Psoas muscle (tissue), 7 donors: ENCODE measurements at regions not wholly inside any gene's neighbourhood (a gene's known extent, or its start where the extent isn't known, plus 50 kb on each side); places are given as distances from the start of the nearest gene placed in this dataset.

Source experiments
- ATAC-seq, 4 donors: fragments of 200-7000 bp; cut with Tn5 transposase; one replicate each; pipeline ENCODE4 v1.9.1; 2020; ENCODE audit warnings: moderate library complexity in 3 of 4, mild to moderate bottlenecking in 2 of 4
- DNase-seq, 2 donors: peaks; one replicate each; pipeline ENCODE4 v3.0.0-alpha.2; 2020
- H3K27ac ChIP-seq: fragments of 200-600 bp; one replicate; pipeline ENCODE4 v1.8.0; 2022
- H3K27me3 ChIP-seq, 3 donors: fragments of 200-600 bp in 1 of 3; one replicate each; pipeline versions ENCODE4 v1.6.1 to v1.8.0; 2013 to 2022; ENCODE audit warnings: low read length in 2 of 3, mild to moderate bottlenecking in 2 of 3, moderate library complexity in 1 of 3; ENCODE audit not compliant: insufficient read depth in 3 of 3
- H3K36me3 ChIP-seq, 2 donors: fragments of 200-600 bp in 1 of 2; one replicate each; pipeline versions ENCODE4 v1.6.1 to v1.8.0; 2013 to 2022; ENCODE audit warnings: low read depth in 1 of 2, mild to moderate bottlenecking in 1 of 2, moderate library complexity in 1 of 2; ENCODE audit not compliant: insufficient read depth in 1 of 2
- H3K4me1 ChIP-seq: fragments of 200-600 bp; one replicate; pipeline ENCODE4 v1.8.0; 2022
- H3K4me3 ChIP-seq: fragments of 200-600 bp; one replicate; pipeline ENCODE4 v1.8.0; 2022; ENCODE audit warnings: mild to moderate bottlenecking
- H3K9me3 ChIP-seq: fragments of 200-600 bp; one replicate; pipeline ENCODE4 v1.8.0; 2022
- WGBS, 3 donors: extraction: QIAGEN DNeasy Blood & Tissue Kit; methylation state at CpG; one replicate each; pipeline versions ENCODE4 v1.1.6 to v1.1.7; 2013; 5-methylcytosine and 5-hydroxymethylcytosine counted together
- intact Hi-C, 2 donors: fragments of 100-400 bp; cut with DNase I; formaldehyde crosslinking; loops; one replicate each; pipeline versions ENCODE4 v1.11.0 to v1.14.2; 2022
- TF ChIP-seq, protein P1 (sequence below): fragments of 200-600 bp; IDR thresholded peaks from one replicate; pipeline ENCODE4 v1.8.0; 2022; ENCODE audit warnings: antibody characterized with exemption
- donor health status: healthy with polysubstance abuse.
- donor health status: DM: no; HTN: no; CAD: no; lungs with moderate emphysema.
- donor health status: Bipolar disorder and iron deficiency.
- donor health status: healthy.
- donor health status: DM: yes; HTN: yes; CAD: no.
- donor health status: DM: no; HTN: no; CAD: no.
- donor health status: DM: yes; HTN: yes; CAD: no.

- H3K4me3 ChIP-seq = no peak overlapping the region
- intact Hi-C loops = no loop called here
- TF ChIP-seq, protein P1, sequence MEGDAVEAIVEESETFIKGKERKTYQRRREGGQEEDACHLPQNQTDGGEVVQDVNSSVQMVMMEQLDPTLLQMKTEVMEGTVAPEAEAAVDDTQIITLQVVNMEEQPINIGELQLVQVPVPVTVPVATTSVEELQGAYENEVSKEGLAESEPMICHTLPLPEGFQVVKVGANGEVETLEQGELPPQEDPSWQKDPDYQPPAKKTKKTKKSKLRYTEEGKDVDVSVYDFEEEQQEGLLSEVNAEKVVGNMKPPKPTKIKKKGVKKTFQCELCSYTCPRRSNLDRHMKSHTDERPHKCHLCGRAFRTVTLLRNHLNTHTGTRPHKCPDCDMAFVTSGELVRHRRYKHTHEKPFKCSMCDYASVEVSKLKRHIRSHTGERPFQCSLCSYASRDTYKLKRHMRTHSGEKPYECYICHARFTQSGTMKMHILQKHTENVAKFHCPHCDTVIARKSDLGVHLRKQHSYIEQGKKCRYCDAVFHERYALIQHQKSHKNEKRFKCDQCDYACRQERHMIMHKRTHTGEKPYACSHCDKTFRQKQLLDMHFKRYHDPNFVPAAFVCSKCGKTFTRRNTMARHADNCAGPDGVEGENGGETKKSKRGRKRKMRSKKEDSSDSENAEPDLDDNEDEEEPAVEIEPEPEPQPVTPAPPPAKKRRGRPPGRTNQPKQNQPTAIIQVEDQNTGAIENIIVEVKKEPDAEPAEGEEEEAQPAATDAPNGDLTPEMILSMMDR = no peak
- H3K9me3 ChIP-seq = no peaks in the 10 kb centered on the region
- no peak for ATAC-seq
- no peak for DNase-seq
- no peaks in the 10 kb centered on the region for H3K27me3 ChIP-seq
- H3K27ac ChIP-seq = no peak overlapping the region
- no peaks in the 10 kb centered on the region for H3K4me1 ChIP-seq
- H3K36me3 ChIP-seq = no peaks in the 10 kb centered on the region
- 89 to 94% (median 89%) methylated on average over 5 of the region's 5 CpGs for WGBS, 3 donors
These were observed 101.2 kb downstream of the RTP5 start for GRCh38 chr2:241970716-241971115.

GRCh38 chr2:241974096-241974495, 104.6 kb downstream of the RTP5 start:
- H3K9me3 ChIP-seq = no peaks in the 10 kb centered on the region
- TF ChIP-seq, protein P1 = no peak
- DNase-seq (no peak), ATAC-seq (no peak)
- no peaks in the 10 kb centered on the region for H3K4me1 ChIP-seq
- H3K36me3 ChIP-seq = no peaks in the 10 kb centered on the region
- no peak overlapping the region for H3K4me3 ChIP-seq
- H3K27me3 ChIP-seq = no peaks in the 10 kb centered on the region
- intact Hi-C loops = no loop called here
- 80 to 89% (median 87%) methylated on average over 15 of the region's 15 CpGs for WGBS, 3 donors
- H3K27ac ChIP-seq = no peak overlapping the region

DNA sequence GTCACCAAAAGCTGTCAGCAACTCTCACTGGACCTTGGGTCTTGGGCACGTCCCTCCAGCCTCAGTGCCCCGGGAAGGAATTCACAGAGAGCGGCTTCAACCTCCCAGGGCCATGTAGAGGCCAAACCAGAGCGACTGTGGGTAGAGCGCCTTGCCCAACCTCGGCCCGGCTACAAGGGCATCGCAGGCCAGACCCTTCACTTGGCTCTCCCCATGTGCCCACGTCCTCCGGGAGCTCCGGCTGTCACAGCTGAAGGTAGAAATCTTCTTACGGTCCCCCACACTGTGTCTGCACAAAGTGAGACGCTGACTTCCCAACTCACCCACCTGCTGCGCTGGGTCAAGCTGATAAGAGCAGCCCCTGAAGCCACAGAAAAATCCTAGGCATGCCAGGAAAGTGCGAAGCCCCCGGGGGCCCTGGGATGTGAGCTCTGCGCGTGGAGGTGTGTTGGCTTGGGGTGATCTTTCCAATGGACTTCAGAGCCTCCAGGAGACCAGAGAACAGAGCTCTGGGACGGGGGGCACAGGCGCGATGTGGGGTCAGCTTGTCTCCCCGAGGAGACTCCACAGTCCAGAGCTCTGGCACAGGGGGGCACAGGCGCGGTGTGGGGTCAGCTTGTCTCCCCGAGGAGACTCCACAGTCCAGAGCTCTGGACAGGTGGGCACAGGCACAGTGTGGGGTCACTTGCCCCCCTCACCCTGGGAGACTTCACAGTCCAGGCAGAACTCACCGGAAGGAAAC, 105.5 kb downstream of the RTP5 start:
- TF ChIP-seq, protein P1 = no peak
- Histone ChIP-seq H3K27ac (no peak overlapping the region), H3K27me3 (no peaks in the 10 kb centered on the region), H3K9me3 (no peaks in the 10 kb centered on the region), H3K4me3 (no peak overlapping the region), H3K4me1 (no peaks in the 10 kb centered on the region), H3K36me3 (no peaks in the 10 kb centered on the region)
- intact Hi-C loops = no loop called here
- DNase-seq (no peak), ATAC-seq (no peak)
- 86 to 92% (median 91%) methylated on average over 26 of the region's 26 CpGs for WGBS, 3 donors

DNA sequence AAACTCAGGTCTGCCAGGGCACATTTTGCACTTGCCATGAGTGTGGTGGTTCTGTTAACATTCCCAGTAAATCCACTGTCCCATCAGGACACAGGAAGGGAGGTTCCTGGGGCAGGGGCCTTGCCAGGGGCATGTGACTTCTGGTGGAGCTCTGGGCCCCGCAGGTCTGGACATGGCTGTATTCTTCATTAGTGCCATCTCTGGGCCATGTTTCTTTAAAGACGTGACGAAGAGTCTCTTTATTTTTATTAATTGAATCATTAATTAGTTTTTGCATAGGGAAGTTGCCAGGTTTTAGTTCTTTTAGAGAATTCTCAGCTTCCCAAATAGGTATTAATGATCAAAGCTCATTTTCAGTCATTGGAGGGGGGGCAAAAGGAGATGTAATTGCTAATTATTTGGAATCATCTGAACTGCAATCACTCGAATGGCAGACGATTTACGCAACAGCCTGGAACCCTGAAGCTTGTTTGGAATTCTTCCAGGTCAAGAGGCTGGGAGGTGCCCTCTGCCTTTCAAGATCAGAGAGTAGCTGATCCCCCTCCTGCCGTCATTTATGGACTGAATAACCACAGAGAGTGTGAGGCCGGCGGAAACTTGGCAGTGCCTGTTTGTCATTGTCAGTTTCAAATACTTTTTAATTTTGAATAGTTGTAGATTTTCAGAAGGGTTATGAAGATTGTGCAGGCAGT, 106.2 kb downstream of the RTP5 start:
- H3K27me3 ChIP-seq = no peaks in the 10 kb centered on the region
- no peaks in the 10 kb centered on the region for H3K4me1 ChIP-seq
- intact Hi-C loops = no loop called here
- DNase-seq (no peak), ATAC-seq (no peak)
- H3K4me3 ChIP-seq = no peak overlapping the region
- no peak overlapping the region for H3K27ac ChIP-seq
- no peaks in the 10 kb centered on the region for H3K36me3 ChIP-seq
- H3K9me3 ChIP-seq = no peaks in the 10 kb centered on the region
- WGBS, 3 donors = 68 to 75% (median 73%) methylated on average over 9 of the region's 9 CpGs
- TF ChIP-seq, protein P1 = no peak
